HL-60 (cell line): ENCODE measurements at regions not wholly inside any gene's neighbourhood (a gene's known extent, or its start where the extent isn't known, plus 50 kb on each side); places are given as distances from the start of the nearest gene placed in this dataset.

Experiments used
- CTCF ChIP-seq: IDR thresholded peaks from one replicate; pipeline ENCODE4 v1.5.1; 2011; ENCODE audit warnings: low read length, control low read depth, inconsistent platforms; ENCODE audit not compliant: insufficient read depth
- GABPA ChIP-seq: IDR thresholded peaks from 2 replicates; pipeline ENCODE4 v1.6.1; 2012; ENCODE audit warnings: low read depth
- POLR2AphosphoS5 ChIP-seq: IDR thresholded peaks from 2 replicates; pipeline ENCODE4 v1.6.1; 2012; ENCODE audit warnings: low read depth
- REST ChIP-seq: IDR thresholded peaks from 2 replicates; pipeline ENCODE4 v1.6.1; 2012; ENCODE audit warnings: low read depth; ENCODE audit not compliant: insufficient replicate concordance

DNA sequence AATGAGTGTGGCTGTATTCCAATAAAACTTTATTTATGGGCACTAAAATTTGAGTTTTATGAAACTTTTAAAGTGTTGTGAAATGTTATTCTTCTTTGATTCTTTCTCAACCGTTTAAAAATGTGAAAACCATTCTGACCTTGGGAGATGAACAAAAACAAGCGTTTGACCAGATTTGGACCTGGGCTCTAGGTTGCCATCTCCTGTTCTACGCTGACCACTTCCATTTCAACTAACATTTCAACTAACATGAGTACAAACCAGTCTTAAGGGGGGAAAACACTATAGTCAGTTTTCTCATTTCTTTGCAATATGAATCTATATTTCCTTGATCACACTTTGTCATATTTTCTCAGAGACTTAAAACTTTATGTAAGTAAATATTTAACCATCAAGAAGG lies 118.4 kb upstream of the IRX5 start:
- TF ChIP-seq GABPA: no peak
- no peak for TF ChIP-seq CTCF
- TF ChIP-seq POLR2AphosphoS5: no peak
- TF ChIP-seq REST: no peak
